Suprapubic skin (tissue), 4 donors: ENCODE measurements at regions not wholly inside any gene's neighbourhood (a gene's known extent, or its start where the extent isn't known, plus 50 kb on each side); places are given as distances from the start of the nearest gene placed in this dataset.

Source experiments
- DNase-seq, 2 donors: peaks; one replicate each; pipeline ENCODE4 v3.0.0-alpha.2; 2019; ENCODE audit warnings: low spot score in 2 of 2
- H3K27ac ChIP-seq: fragments of 200-600 bp; sonication (generic); one replicate; pipeline ENCODE4 v1.5.1; 2019
- H3K27me3 ChIP-seq: fragments of 200-600 bp; sonication (generic); one replicate; pipeline ENCODE4 v1.5.1; 2019
- H3K36me3 ChIP-seq: fragments of 200-600 bp; sonication (generic); one replicate; pipeline ENCODE4 v1.5.1; 2019
- H3K4me1 ChIP-seq: fragments of 200-600 bp; sonication (generic); one replicate; pipeline ENCODE4 v1.5.1; 2019
- H3K4me3 ChIP-seq: fragments of 200-600 bp; sonication (generic); one replicate; pipeline ENCODE4 v1.5.1; 2019; ENCODE audit warnings: mild to moderate bottlenecking
- H3K9me3 ChIP-seq: fragments of 200-600 bp; sonication (generic); one replicate; pipeline ENCODE4 v1.5.1; 2019
- EP300 ChIP-seq: sonication (generic); formaldehyde crosslinking; IDR thresholded peaks from one replicate; pipeline ENCODE4 v1.6.1; 2017; ENCODE audit warnings: antibody characterized with exemption
- POLR2A ChIP-seq, 2 donors: fragments of 450-650 bp; IDR thresholded peaks; one replicate each; pipeline ENCODE4 v1.6.1; 2017; ENCODE audit warnings: antibody characterized with exemption in 2 of 2, mild to moderate bottlenecking in 2 of 2, moderate library complexity in 2 of 2
- POLR2AphosphoS5 ChIP-seq, 3 donors: sonication (generic); formaldehyde crosslinking; IDR thresholded peaks; one replicate each; pipeline ENCODE4 v1.6.1; 2017; ENCODE audit warnings: antibody characterized with exemption in 3 of 3
- WGBS: methylation state at CpG from one replicate; pipeline ENCODE4 v1.1.5; 2018; 5-methylcytosine and 5-hydroxymethylcytosine counted together
- TF ChIP-seq, protein P1 (sequence below), 2 donors: fragments of 200-600 bp in 1 of 2; fragments of 450-650 bp in 1 of 2; sonication (generic) in 1 of 2; IDR thresholded peaks; one replicate each; pipeline ENCODE4 v1.5.1; 2016 to 2019; ENCODE audit warnings: antibody characterized with exemption in 2 of 2, mild to moderate bottlenecking in 1 of 2, moderate library complexity in 1 of 2

DNA sequence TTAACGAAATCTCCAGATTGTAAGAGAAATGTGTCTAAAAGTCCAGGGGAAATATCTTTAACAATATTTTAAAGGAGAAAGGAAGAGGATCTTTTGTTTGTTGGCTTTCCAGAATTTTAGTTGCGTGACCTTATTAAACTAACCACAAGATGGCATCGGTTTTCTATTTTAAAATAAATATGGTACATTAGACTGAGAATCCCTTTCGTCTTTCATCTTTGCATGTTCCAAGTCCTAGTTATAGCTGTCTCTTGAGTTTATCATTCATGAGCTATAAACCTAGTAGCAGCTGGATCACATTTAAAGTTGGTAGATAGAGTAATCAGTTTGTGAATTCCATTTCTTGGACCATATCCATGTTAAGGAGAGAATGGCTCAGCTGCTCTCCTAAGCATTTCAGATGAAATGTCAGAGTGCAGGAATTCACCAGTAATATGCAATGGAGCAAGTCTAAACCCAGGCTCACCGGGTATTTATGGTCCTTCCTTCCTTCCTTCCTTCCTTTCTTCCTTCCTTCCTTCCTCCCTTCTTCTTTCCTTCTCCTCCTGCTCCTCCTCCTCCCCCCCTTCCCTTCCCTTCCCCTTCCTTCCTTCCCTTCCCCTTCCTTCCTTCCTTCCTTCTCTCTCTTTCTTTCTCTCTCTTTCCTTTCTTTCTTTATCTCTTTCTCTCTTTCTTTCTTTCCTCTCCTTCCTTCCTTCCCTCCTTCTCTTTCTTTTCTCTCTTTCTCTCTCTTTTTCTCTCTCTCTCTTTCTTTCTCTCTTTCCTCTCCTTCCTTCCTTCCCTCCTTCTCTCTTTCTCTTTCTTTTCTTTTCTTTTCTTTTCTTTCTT is 57.8 kb upstream of the RAB18 start:
- H3K27ac ChIP-seq: no peak overlapping the region
- no peaks in the 10 kb centered on the region for H3K36me3 ChIP-seq
- WGBS: 5% methylated on average over 5 of the region's 5 CpGs
- no peak overlapping the region for H3K4me3 ChIP-seq
- no peak for DNase-seq
- TF ChIP-seq POLR2AphosphoS5 (IDR thresholded peaks at IDR 0.05) (no peak), EP300 (no peak)
- no peaks in the 10 kb centered on the region for H3K27me3 ChIP-seq
- H3K9me3 ChIP-seq: no peaks in the 10 kb centered on the region
- peaks cover 4% of the 10 kb centered on the region for H3K4me1 ChIP-seq

DNA sequence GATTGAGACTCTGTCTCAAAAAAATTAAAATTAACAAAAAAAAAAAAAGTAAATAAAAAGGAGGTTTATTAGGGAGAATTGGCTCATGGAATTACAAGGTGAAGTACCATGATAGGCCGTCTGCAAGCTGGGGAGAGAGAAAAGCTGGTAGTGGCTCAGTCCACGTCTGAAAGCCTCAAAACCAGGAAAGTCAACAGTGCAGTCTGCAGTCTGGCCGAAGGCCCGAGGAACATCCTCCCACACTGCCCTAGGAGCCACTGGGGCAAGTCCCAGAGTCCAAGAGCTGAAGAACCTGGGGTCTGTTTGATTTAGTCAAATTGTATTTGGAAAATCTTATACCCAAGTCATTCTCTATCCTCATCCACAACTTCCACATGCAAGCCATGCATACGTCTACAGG is 59.0 kb upstream of the RAB18 start:
- H3K4me3 ChIP-seq: no peak overlapping the region
- WGBS: 87% methylated on average over 5 of the region's 5 CpGs
- no peaks in the 10 kb centered on the region for H3K27me3 ChIP-seq
- H3K27ac ChIP-seq: no peak overlapping the region
- no peak for DNase-seq
- no peaks in the 10 kb centered on the region for H3K36me3 ChIP-seq
- H3K4me1 ChIP-seq: peaks cover 4% of the 10 kb centered on the region
- TF ChIP-seq POLR2A (IDR thresholded peaks at IDR 0.05) (no peak), POLR2AphosphoS5 (IDR thresholded peaks at IDR 0.05) (no peak), EP300 (no peak)
- no peaks in the 10 kb centered on the region for H3K9me3 ChIP-seq

DNA sequence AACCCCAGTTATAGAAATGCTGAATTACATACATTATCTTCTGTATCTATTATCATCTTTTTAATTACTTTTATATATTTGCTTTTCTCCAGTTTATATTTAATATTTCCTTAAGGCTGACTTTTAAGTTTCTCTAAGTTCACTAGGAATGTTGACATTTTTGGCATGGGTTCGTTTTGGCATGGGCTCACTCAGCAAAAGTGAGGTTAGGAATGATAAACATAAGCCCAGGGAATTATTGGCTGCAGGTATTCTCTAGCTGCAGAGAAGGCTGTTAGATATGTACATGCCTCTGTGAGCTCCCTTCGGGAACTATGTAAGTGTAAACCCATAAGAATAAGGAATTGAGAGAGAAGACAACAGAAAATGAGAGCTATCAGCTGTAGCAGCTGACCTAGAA is 63.6 kb upstream of the RAB18 start:
- no peaks in the 10 kb centered on the region for H3K36me3 ChIP-seq
- 25% methylated on average over 2 of the region's 2 CpGs for WGBS
- TF ChIP-seq POLR2A (IDR thresholded peaks at IDR 0.05) (no peak), POLR2AphosphoS5 (IDR thresholded peaks at IDR 0.05) (no peak), EP300 (no peak)
- TF ChIP-seq, protein P1, sequence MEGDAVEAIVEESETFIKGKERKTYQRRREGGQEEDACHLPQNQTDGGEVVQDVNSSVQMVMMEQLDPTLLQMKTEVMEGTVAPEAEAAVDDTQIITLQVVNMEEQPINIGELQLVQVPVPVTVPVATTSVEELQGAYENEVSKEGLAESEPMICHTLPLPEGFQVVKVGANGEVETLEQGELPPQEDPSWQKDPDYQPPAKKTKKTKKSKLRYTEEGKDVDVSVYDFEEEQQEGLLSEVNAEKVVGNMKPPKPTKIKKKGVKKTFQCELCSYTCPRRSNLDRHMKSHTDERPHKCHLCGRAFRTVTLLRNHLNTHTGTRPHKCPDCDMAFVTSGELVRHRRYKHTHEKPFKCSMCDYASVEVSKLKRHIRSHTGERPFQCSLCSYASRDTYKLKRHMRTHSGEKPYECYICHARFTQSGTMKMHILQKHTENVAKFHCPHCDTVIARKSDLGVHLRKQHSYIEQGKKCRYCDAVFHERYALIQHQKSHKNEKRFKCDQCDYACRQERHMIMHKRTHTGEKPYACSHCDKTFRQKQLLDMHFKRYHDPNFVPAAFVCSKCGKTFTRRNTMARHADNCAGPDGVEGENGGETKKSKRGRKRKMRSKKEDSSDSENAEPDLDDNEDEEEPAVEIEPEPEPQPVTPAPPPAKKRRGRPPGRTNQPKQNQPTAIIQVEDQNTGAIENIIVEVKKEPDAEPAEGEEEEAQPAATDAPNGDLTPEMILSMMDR (IDR thresholded peaks at IDR 0.05): no peak
- no peak for DNase-seq
- no peaks in the 10 kb centered on the region for H3K4me1 ChIP-seq
- no peaks in the 10 kb centered on the region for H3K27me3 ChIP-seq
- H3K4me3 ChIP-seq: no peak overlapping the region
- H3K27ac ChIP-seq: no peak overlapping the region
- H3K9me3 ChIP-seq: no peaks in the 10 kb centered on the region

DNA sequence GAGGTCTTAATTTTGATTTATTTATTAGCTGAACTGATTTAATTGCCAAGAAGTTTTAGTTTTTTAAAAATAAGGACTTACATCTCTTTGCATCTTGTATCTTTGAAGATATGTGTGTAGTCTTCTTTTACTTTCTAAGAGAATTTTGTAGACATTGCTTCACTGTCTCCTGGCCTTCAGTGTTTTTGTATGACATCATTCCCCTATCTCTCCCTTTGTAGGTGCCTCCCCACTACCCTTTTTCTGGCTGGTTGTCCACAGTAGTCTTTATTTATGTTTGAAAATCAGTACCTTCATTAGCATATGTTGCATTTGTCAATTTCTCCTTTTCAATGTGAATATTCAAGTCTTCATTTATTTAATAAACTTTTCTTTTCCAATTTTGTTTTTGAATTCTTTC is 64.1 kb upstream of the RAB18 start:
- H3K27me3 ChIP-seq: no peaks in the 10 kb centered on the region
- H3K4me3 ChIP-seq: no peak overlapping the region
- H3K4me1 ChIP-seq: no peaks in the 10 kb centered on the region
- no peak for DNase-seq
- H3K36me3 ChIP-seq: no peaks in the 10 kb centered on the region
- no peaks in the 10 kb centered on the region for H3K9me3 ChIP-seq
- no peak overlapping the region for H3K27ac ChIP-seq
- TF ChIP-seq POLR2AphosphoS5 (IDR thresholded peaks at IDR 0.05) (no peak), POLR2A (IDR thresholded peaks at IDR 0.05) (no peak), EP300 (no peak)
- TF ChIP-seq, protein P1 (IDR thresholded peaks at IDR 0.05): no peak

DNA sequence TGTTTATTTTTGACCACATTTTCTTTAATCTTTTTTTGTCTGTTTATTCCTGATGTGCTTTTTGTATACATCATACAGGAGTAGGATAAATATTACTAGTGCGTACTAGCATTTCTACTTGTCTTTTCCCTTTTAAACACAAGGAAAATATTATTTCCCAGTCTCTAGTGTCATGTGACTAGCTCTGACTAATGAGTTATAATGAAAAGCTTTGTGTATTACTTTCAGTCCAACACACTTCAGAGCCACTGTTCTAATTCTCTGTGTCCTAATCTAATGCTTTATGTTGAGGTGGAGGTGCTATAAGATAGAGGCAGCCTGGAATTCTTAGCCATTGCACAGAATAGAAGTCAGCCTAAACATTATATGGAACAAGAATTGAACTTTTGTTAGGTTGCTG is 65.0 kb upstream of the RAB18 start:
- Histone ChIP-seq H3K27me3 (no peaks in the 10 kb centered on the region), H3K27ac (no peak overlapping the region), H3K36me3 (no peaks in the 10 kb centered on the region), H3K4me3 (no peak overlapping the region), H3K9me3 (no peaks in the 10 kb centered on the region), H3K4me1 (no peaks in the 10 kb centered on the region)
- DNase-seq: no peak
- WGBS: 71% methylated on average over 1 of the region's 1 CpG
- TF ChIP-seq, protein P1 (IDR thresholded peaks at IDR 0.05): no peak
- no peak for TF ChIP-seq POLR2A (IDR thresholded peaks at IDR 0.05)
- no peak for TF ChIP-seq POLR2AphosphoS5 (IDR thresholded peaks at IDR 0.05)
- no peak for TF ChIP-seq EP300

DNA sequence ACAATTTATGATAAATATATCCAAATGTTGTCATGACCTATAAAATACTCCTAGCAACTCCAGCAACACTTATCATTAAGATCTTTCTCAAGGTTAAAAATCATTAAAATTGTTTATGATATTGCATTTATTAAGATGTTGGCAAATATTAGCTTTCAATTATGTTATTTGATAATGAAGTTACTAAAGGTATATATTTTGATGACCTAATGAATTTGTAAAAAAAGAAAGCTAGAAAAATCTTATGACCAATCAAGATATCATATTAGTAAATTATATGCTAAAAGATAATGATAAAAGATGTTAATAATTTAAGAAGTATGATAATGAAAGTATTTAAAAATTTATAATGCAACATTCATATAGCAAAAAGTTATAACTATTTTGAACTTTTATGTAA is 66.3 kb upstream of the RAB18 start:
- Histone ChIP-seq H3K4me1 (no peaks in the 10 kb centered on the region), H3K36me3 (no peaks in the 10 kb centered on the region), H3K4me3 (no peak overlapping the region), H3K9me3 (no peaks in the 10 kb centered on the region), H3K27me3 (no peaks in the 10 kb centered on the region), H3K27ac (no peak overlapping the region)
- TF ChIP-seq EP300: no peak
- TF ChIP-seq POLR2A (IDR thresholded peaks at IDR 0.05): no peak
- TF ChIP-seq POLR2AphosphoS5 (IDR thresholded peaks at IDR 0.05): no peak
- TF ChIP-seq, protein P1 (IDR thresholded peaks at IDR 0.05): no peak
- DNase-seq: no peak
